SH-SY5Y (cell line): ENCODE measurements at regions not wholly inside any gene's neighbourhood (a gene's known extent, or its start where the extent isn't known, plus 50 kb on each side); places are given as distances from the start of the nearest gene placed in this dataset.
A peak's percentile ranks its signal among the peaks of the same experiment; 100 is the strongest.

Experiments
- GATA2 ChIP-seq: IDR thresholded peaks from 2 replicates; pipeline ENCODE4 v1.6.1; 2011; ENCODE audit warnings: mild to moderate bottlenecking, low read depth, low read length
- GATA3 ChIP-seq: IDR thresholded peaks from 2 replicates; pipeline ENCODE4 v1.6.1; 2011; ENCODE audit warnings: low read depth, mild to moderate bottlenecking, low read length, moderate library complexity

DNA sequence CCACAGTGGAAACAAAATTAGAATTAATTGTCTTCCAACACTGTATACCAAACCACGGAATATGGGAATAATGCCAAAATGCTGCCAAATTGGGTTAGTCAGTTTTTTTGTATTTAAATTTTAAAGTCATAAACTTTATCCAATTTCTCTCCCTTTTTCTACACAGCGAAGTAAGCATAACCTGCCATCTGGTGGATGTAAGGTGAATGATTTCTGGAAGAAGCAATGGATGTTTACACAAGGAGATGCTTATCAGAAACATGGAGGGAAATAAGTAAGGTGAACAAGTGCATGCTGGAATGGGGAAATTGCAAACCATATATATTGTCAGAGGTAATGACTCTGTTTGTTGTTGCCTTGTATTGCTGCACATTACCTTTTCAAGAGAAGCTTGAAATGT, 691.9 kb downstream of the TECRL start:
- TF ChIP-seq GATA3 (no peak), GATA2 (peak; percentile 67; the same call in 1 of the 2 replicates)
